G401 (cell line): ENCODE measurements at regions not wholly inside any gene's neighbourhood (a gene's known extent, or its start where the extent isn't known, plus 50 kb on each side); places are given as distances from the start of the nearest gene placed in this dataset.
A peak's percentile ranks its signal among the peaks of the same experiment; 100 is the strongest.

Experiments used
- DNase-seq: peaks from one replicate; pipeline ENCODE4 v3.0.0-alpha.2; 2015; ENCODE audit warnings: low spot score
- in situ Hi-C: cut with HindIII; loops from 2 replicates; pipeline ENCODE4 v1.10.0; 2016; ENCODE audit warnings: low sequenced_read_pairs, mixed read lengths

GRCh38 chr1:234732260-234732659 lies 122.3 kb upstream of the IRF2BP2 start:
- no peak for DNase-seq
- in situ Hi-C loops = loop anchor here (25.0 kb wide), 1 partner anchor 105 kb away; no protein-coding TSS in a partner anchor

GRCh38 chr1:234731569-234732085 lies 121.6 kb upstream of the IRF2BP2 start:
- no peak for DNase-seq
- in situ Hi-C loops = loop anchor here (25.0 kb wide), 1 partner anchor 106 kb away; no protein-coding TSS in a partner anchor

- DNase-seq = no peak
- in situ Hi-C loops = loop anchor here (25.0 kb wide), 1 partner anchor 106 kb away; no protein-coding TSS in a partner anchor
Observed at GRCh38 chr1:234730770-234731568, 121.0 kb upstream of the IRF2BP2 start.

GRCh38 chr1:234730475-234730769 lies 120.4 kb upstream of the IRF2BP2 start:
- no peak for DNase-seq
- in situ Hi-C loops = loop anchor here (25.0 kb wide), 1 partner anchor 107 kb away; no protein-coding TSS in a partner anchor

- in situ Hi-C loops = loop anchor here (25.0 kb wide), 1 partner anchor 107 kb away; no protein-coding TSS in a partner anchor
- DNase-seq = no peak
Observed at GRCh38 chr1:234729561-234730474, 119.8 kb upstream of the IRF2BP2 start.

- in situ Hi-C loops = loop anchor here (25.0 kb wide), 1 partner anchor 109 kb away; no protein-coding TSS in a partner anchor
- no peak for DNase-seq
Observed at GRCh38 chr1:234728740-234729139, 118.8 kb upstream of the IRF2BP2 start.

- no peak for DNase-seq
- in situ Hi-C loops = loop anchor here (25.0 kb wide), 1 partner anchor 110 kb away; no protein-coding TSS in a partner anchor
Observed at GRCh38 chr1:234727018-234727940, 117.3 kb upstream of the IRF2BP2 start.

GRCh38 chr1:234726359-234726943 lies 116.5 kb upstream of the IRF2BP2 start:
- no peak for DNase-seq
- in situ Hi-C loops = loop anchor here (25.0 kb wide), 1 partner anchor 111 kb away; no protein-coding TSS in a partner anchor

GRCh38 chr1:234725177-234726132 lies 115.5 kb upstream of the IRF2BP2 start:
- in situ Hi-C loops = loop anchor here (25.0 kb wide), 1 partner anchor 112 kb away; no protein-coding TSS in a partner anchor
- peak; percentile 51 for DNase-seq

GRCh38 chr1:234724516-234725176 lies 114.7 kb upstream of the IRF2BP2 start:
- DNase-seq = peak; percentile 92
- in situ Hi-C loops = loop anchor here (25.0 kb wide), 1 partner anchor 113 kb away; no protein-coding TSS in a partner anchor

- DNase-seq = peak; percentile 79
- in situ Hi-C loops = no loop called here
Observed at GRCh38 chr1:234722904-234723720, 113.1 kb upstream of the IRF2BP2 start.

GRCh38 chr1:234722270-234722704 lies 112.3 kb upstream of the IRF2BP2 start:
- in situ Hi-C loops = no loop called here

GRCh38 chr1:234721476-234722269 lies 111.7 kb upstream of the IRF2BP2 start:
- in situ Hi-C loops = no loop called here
- peak; percentile 67 for DNase-seq

More at GRCh38 chr1:234722270-234722704, 112.3 kb upstream of the IRF2BP2 start:
- no peak for DNase-seq

- peak; percentile 17 for DNase-seq
- in situ Hi-C loops = no loop called here
Observed at GRCh38 chr1:234720709-234721441, 110.9 kb upstream of the IRF2BP2 start.
